Mesenchymal stem cell (in vitro differentiated cells and primary cell): ENCODE measurements at regions not wholly inside any gene's neighbourhood (a gene's known extent, or its start where the extent isn't known, plus 50 kb on each side); places are given as distances from the start of the nearest gene placed in this dataset.

Experiments used
- DNase-seq: peaks from one replicate; pipeline ENCODE4 v3.0.0-alpha.2; 2013
- H2AFZ ChIP-seq: one replicate; pipeline ENCODE4 v1.6.1; 2013; ENCODE audit warnings: low read depth, mild to moderate bottlenecking, control low read depth, inconsistent platforms, low read length, moderate library complexity
- H2AK5ac ChIP-seq: 2 replicates; pipeline ENCODE4 v1.6.1; 2013; ENCODE audit warnings: low read length, moderate library complexity, mild to moderate bottlenecking, inconsistent platforms; ENCODE audit not compliant: severe bottlenecking
- H2BK120ac ChIP-seq: one replicate; pipeline ENCODE4 v1.6.1; 2013; ENCODE audit warnings: low read depth, mild to moderate bottlenecking, inconsistent platforms, low read length, moderate library complexity
- H2BK12ac ChIP-seq, 2 experiments: one replicate each; pipeline ENCODE4 v1.6.1; 2013; ENCODE audit warnings: inconsistent platforms in 2 of 2, low read length in 2 of 2, mild to moderate bottlenecking in 2 of 2, moderate library complexity in 2 of 2, control low read depth in 1 of 2
- H2BK15ac ChIP-seq: one replicate; pipeline ENCODE4 v1.6.1; 2013; ENCODE audit warnings: mild to moderate bottlenecking, low read depth, inconsistent platforms; ENCODE audit not compliant: poor library complexity, severe bottlenecking
- H2BK5ac ChIP-seq: 2 replicates; pipeline ENCODE4 v1.6.1; 2013; ENCODE audit warnings: low read depth, mild to moderate bottlenecking, low read length, control low read depth, inconsistent platforms; ENCODE audit not compliant: poor library complexity, severe bottlenecking
- H3K14ac ChIP-seq, 2 experiments: one replicate each; pipeline ENCODE4 v1.6.1; 2013; ENCODE audit warnings: inconsistent platforms in 2 of 2, low read length in 2 of 2, control low read depth in 1 of 2, mild to moderate bottlenecking in 1 of 2, moderate library complexity in 1 of 2
- H3K18ac ChIP-seq, 2 experiments: one replicate each; pipeline ENCODE4 v1.6.1; 2013; ENCODE audit warnings: inconsistent platforms in 2 of 2, low read length in 2 of 2, control low read depth in 1 of 2, low read depth in 1 of 2, mild to moderate bottlenecking in 1 of 2
- H3K23ac ChIP-seq, 2 experiments: one replicate each; pipeline ENCODE4 v1.6.1; 2013; ENCODE audit warnings: inconsistent platforms in 2 of 2, low read length in 2 of 2, mild to moderate bottlenecking in 2 of 2, moderate library complexity in 2 of 2, control low read depth in 1 of 2
- H3K27ac ChIP-seq: 2 replicates; pipeline ENCODE4 v1.5.1; 2013; ENCODE audit warnings: mild to moderate bottlenecking, moderate library complexity, low read length, control low read depth, inconsistent platforms; ENCODE audit not compliant: poor library complexity, severe bottlenecking
- H3K27me3 ChIP-seq, 2 experiments: 2 replicates each; pipeline versions ENCODE4 v1.6.1 to v1.7.0; 2013; ENCODE audit warnings: low read length in 2 of 2, mild to moderate bottlenecking in 2 of 2, moderate library complexity in 2 of 2, control low read depth in 1 of 2, inconsistent platforms in 1 of 2; ENCODE audit not compliant: control insufficient read depth in 1 of 2, insufficient read depth in 1 of 2
- H3K36me3 ChIP-seq, 2 experiments: 2 replicates each; pipeline versions ENCODE4 v1.6.1 to v1.7.0; 2013; ENCODE audit warnings: low read length in 2 of 2, control low read depth in 1 of 2, inconsistent platforms in 1 of 2, low read depth in 1 of 2, mild to moderate bottlenecking in 1 of 2; ENCODE audit not compliant: insufficient read depth in 2 of 2, control insufficient read depth in 1 of 2
- H3K4ac ChIP-seq, 2 experiments: one replicate each; pipeline ENCODE4 v1.6.1; 2013; ENCODE audit warnings: inconsistent platforms in 2 of 2, low read length in 2 of 2, mild to moderate bottlenecking in 2 of 2, moderate library complexity in 2 of 2, control low read depth in 1 of 2, low read depth in 1 of 2
- H3K4me1 ChIP-seq: 2 replicates; pipeline ENCODE4 v1.6.1; 2013; ENCODE audit warnings: low read depth, low read length, control low read depth; ENCODE audit not compliant: control insufficient read depth, insufficient read depth
- H3K4me2 ChIP-seq: 2 replicates; pipeline ENCODE4 v1.6.1; 2013; ENCODE audit warnings: low read length, mild to moderate bottlenecking, inconsistent platforms; ENCODE audit not compliant: poor library complexity, severe bottlenecking
- H3K4me3 ChIP-seq, 2 experiments: 2 replicates each; pipeline versions ENCODE4 v1.5.1 to v1.7.0; 2013; ENCODE audit warnings: low read length in 2 of 2, mild to moderate bottlenecking in 2 of 2, control low read depth in 1 of 2, low read depth in 1 of 2; ENCODE audit not compliant: insufficient read depth in 1 of 2
- H3K79me1 ChIP-seq: replicated peaks from 2 replicates; pipeline ENCODE4 v1.6.1; 2013; ENCODE audit warnings: mild to moderate bottlenecking, control low read depth, low read length, inconsistent platforms; ENCODE audit not compliant: poor library complexity, severe bottlenecking
- H3K9ac ChIP-seq: 2 replicates; pipeline ENCODE4 v1.7.0; 2013; ENCODE audit warnings: mild to moderate bottlenecking, low read length, moderate library complexity
- H3K9me3 ChIP-seq: 2 replicates; pipeline ENCODE4 v1.7.0; 2013; ENCODE audit warnings: mild to moderate bottlenecking, low read length; ENCODE audit not compliant: control insufficient read depth
- H4K8ac ChIP-seq: one replicate; pipeline ENCODE4 v1.6.1; 2013; ENCODE audit warnings: inconsistent platforms, mild to moderate bottlenecking, low read length, moderate library complexity
- H4K91ac ChIP-seq: one replicate; pipeline ENCODE4 v1.6.1; 2013; ENCODE audit warnings: mild to moderate bottlenecking, low read length, inconsistent platforms
- WGBS: methylation state at CpG from one replicate; pipeline ENCODE4 v1.1.7; 2013; ENCODE audit warnings: mixed read lengths; 5-methylcytosine and 5-hydroxymethylcytosine counted together

DNA sequence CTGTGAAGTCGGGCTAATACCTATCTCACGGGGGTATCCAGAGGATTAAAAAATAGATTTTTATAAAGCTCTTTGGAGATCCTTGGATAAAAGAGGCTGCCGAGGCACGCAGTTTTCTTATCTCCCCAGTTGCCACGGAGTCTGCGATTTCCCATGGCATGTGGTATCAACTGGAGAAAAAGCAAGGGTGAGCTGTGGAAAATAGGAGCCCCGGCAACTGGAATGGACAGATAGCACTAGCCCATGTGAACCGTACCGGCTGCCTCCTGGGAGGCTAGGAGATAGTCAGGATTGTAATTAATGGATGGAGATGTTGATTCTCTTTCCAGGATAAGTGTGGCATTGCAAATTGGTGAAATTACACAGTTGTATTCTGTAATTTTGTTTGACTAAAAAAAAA is 407.6 kb upstream of the KCNH7 start:
- H2BK12ac ChIP-seq = no peak overlapping the region
- H3K79me1 ChIP-seq = no peaks in the 10 kb centered on the region
- no peak overlapping the region for H4K8ac ChIP-seq
- H3K4me2 ChIP-seq = no peak overlapping the region
- no peak overlapping the region for H2AK5ac ChIP-seq
- no peaks in the 10 kb centered on the region for H3K4me1 ChIP-seq
- H4K91ac ChIP-seq = no peak overlapping the region
- no peak overlapping the region for H3K4ac ChIP-seq
- no peak overlapping the region for H3K9ac ChIP-seq
- no peak overlapping the region for H2BK15ac ChIP-seq
- WGBS = 89% methylated on average over 9 of the region's 9 CpGs
- peaks cover 3% of the 10 kb centered on the region for H3K9me3 ChIP-seq
- DNase-seq = no peak
- no peak overlapping the region for H3K23ac ChIP-seq
- no peak overlapping the region for H2AFZ ChIP-seq
- H2BK120ac ChIP-seq = no peak overlapping the region
- H3K27me3 ChIP-seq = no peaks in the 10 kb centered on the region
- no peaks in the 10 kb centered on the region for H3K36me3 ChIP-seq
- no peak overlapping the region for H3K4me3 ChIP-seq
- no peak overlapping the region for H2BK5ac ChIP-seq
- no peak overlapping the region for H3K18ac ChIP-seq
- H3K27ac ChIP-seq = no peak overlapping the region
- H3K14ac ChIP-seq = no peak overlapping the region

DNA sequence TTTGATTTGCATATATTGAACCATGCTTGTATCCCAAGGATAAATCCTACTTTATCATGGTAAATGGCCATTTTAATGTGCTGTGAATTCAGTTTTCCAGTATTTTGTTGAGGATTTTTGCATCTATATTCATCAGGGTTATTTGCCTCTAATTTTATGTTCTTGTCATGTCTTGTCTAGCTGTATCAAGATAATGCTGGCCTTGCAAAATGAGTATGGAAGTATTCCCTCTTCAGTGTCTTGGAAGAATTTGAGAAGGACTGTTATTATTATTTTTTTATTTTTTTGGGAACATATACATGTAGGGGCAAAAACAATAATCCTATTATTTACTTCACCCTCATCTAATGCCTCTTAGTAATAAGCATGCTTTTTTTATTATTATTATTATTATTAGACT is 398.0 kb upstream of the KCNH7 start:
- Histone ChIP-seq H2BK12ac (no peak overlapping the region), H3K18ac (no peak overlapping the region), H3K9me3 (peaks cover 63% of the 10 kb centered on the region), H2AFZ (no peak overlapping the region), H3K4me1 (no peaks in the 10 kb centered on the region), H4K91ac (no peak overlapping the region), H3K23ac (no peak overlapping the region), H2BK15ac (no peak overlapping the region), H3K79me1 (no peaks in the 10 kb centered on the region), H3K4ac (no peak overlapping the region), H3K36me3 (no peaks in the 10 kb centered on the region), H3K4me3 (no peak overlapping the region), H2AK5ac (no peak overlapping the region), H3K27ac (no peak overlapping the region), H4K8ac (no peak overlapping the region), H3K27me3 (no peaks in the 10 kb centered on the region), H2BK120ac (no peak overlapping the region), H3K4me2 (no peak overlapping the region), H3K14ac (no peak overlapping the region), H2BK5ac (no peak overlapping the region), H3K9ac (no peak overlapping the region)
- DNase-seq = no peak

DNA sequence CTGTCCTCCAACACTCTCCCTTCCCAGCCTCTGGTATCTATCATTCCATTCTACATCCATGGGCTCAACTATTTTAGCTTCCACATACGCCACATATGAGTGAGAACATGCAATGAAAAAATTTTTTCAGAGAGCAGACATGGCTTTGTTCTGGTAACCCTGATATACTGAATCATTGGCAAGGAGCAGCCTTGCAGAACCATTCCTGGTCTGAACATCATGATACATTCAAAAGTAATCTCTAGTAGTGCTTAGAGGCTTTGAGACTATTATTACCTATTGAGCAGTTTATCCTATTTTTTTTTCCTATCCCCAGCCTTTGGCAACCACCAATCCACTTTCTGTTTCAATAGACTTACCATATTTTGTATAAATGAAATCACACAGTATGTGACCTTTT is 393.1 kb upstream of the KCNH7 start:
- no peak overlapping the region for H3K27ac ChIP-seq
- H4K91ac ChIP-seq = no peak overlapping the region
- no peak overlapping the region for H3K4me3 ChIP-seq
- H3K36me3 ChIP-seq = no peaks in the 10 kb centered on the region
- no peak overlapping the region for H2AK5ac ChIP-seq
- H2BK5ac ChIP-seq = no peak overlapping the region
- no peak overlapping the region for H3K9ac ChIP-seq
- H3K9me3 ChIP-seq = peaks cover 27% of the 10 kb centered on the region
- no peak for DNase-seq
- no peak overlapping the region for H3K14ac ChIP-seq
- 67% methylated on average over 1 of the region's 1 CpG for WGBS
- H3K79me1 ChIP-seq = no peaks in the 10 kb centered on the region
- no peaks in the 10 kb centered on the region for H3K27me3 ChIP-seq
- no peak overlapping the region for H2BK120ac ChIP-seq
- no peak overlapping the region for H3K18ac ChIP-seq
- H4K8ac ChIP-seq = no peak overlapping the region
- no peak overlapping the region for H2BK15ac ChIP-seq
- no peak overlapping the region for H3K23ac ChIP-seq
- H3K4ac ChIP-seq = no peak overlapping the region
- no peaks in the 10 kb centered on the region for H3K4me1 ChIP-seq
- H2BK12ac ChIP-seq = no peak overlapping the region
- no peak overlapping the region for H2AFZ ChIP-seq
- no peak overlapping the region for H3K4me2 ChIP-seq

DNA sequence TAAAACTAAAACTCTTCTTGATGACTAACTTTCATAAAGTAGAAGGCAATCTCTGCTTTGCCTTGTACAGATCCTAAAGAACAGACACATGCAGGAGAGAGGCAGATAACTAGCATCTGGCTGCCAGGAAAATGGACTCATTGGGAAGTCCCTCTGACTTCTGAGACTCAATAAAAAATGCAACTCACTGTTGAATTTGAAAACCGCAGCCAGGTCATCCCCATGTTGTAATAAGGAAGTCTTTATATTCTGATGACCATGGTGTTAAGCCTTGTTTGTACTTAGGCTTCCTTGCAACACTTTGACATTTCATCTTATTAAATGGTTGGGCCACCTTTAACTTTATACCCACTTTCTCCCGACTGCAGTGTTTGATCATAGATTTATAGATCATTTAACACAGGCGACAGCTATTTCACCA is 375.1 kb upstream of the KCNH7 start:
- H3K27me3 ChIP-seq = no peaks in the 10 kb centered on the region
- H3K18ac ChIP-seq = no peak overlapping the region
- H3K79me1 ChIP-seq = no peaks in the 10 kb centered on the region
- H3K23ac ChIP-seq = no peak overlapping the region
- no peak overlapping the region for H2AFZ ChIP-seq
- no peak overlapping the region for H2BK120ac ChIP-seq
- no peak overlapping the region for H3K27ac ChIP-seq
- no peak overlapping the region for H3K4me2 ChIP-seq
- H3K36me3 ChIP-seq = no peaks in the 10 kb centered on the region
- no peak overlapping the region for H3K4ac ChIP-seq
- H2BK12ac ChIP-seq = no peak overlapping the region
- no peaks in the 10 kb centered on the region for H3K9me3 ChIP-seq
- H3K4me1 ChIP-seq = no peaks in the 10 kb centered on the region
- no peak overlapping the region for H3K4me3 ChIP-seq
- no peak overlapping the region for H2BK5ac ChIP-seq
- no peak overlapping the region for H3K14ac ChIP-seq
- peak; percentile 33 for DNase-seq
- peak overlapping the region; percentile 47 for H3K9ac ChIP-seq
- no peak overlapping the region for H2AK5ac ChIP-seq
- no peak overlapping the region for H2BK15ac ChIP-seq
- no peak overlapping the region for H4K91ac ChIP-seq
- no peak overlapping the region for H4K8ac ChIP-seq
- 94% methylated on average over 2 of the region's 3 CpGs for WGBS
